ENCODE measurements at regions not wholly inside any gene's neighbourhood (a gene's known extent, or its start where the extent isn't known, plus 50 kb on each side); places are given as distances from the start of the nearest gene placed in this dataset.
"Not testable (repeated sequence)": the region's sequence is repeated elsewhere in the genome, so short reads cannot be mapped to it uniquely, and the experiment has no call there.

DNA sequence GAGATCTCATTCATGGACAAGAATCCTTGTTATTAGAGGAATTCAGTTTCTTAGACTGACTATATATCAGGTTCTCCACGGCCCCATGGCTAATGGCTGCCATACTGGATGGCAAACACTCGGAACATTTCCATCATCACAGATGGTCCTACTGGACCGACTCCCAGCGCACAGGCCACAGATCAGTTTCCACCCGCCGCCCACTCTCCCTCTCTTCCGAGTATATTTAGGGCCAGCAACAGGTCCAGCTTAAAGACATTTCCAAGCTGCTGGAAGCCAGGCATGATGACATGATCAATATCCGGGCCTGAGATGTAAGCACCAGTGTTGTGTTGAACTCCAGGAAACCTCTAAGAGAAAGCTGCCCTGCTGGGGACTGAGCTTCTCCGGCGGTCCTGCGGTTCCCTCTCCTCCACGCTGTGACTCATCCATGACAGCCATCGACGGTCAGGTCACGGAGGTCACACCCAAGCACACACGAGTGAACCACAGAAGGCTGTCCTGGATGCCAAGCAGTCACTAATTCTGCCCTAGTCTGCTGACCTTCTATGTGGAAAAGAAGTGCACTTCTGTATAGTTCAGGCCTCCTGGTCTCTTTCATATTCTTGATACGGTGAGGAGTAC lies 64.4 kb upstream of the LPCAT1 start:
- DNase-seq (ENCODE audit: low spot score), result not testable (repeated sequence)

DNA sequence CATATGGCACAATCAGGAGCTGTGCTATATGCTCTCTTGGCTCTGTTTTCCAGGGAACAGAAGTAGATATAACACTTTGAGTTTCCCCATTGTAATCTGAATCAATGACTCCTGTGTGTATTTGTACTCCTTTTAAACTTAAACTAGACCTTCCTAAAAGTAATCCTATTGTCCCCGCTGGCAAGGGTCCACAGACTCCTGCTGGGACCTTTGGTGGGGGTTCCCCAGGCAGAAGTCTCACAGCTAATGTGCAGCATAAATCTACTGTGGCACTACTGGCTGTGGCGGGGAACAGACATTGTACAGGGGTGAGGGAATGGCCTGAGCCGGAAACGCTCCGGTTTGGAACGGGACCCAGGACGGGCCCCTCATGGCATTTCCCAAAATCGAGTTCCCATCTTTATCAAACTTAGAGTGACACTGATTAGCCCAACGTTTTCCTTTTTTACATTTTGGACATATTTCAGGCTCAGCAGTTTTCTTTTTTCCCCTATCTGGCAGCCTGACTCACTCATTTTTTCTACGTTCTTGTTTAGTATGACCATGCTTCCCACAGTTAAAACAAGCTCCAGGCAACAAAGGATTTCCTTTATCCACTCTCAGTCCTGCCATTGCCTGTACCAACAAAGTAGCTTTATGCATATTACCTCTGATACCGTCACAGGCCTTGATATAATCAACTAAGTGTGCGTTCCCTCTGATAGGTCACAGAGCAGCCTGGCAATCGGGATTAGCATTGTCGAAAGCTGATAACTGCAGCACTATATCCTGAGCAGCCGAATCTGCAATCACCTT lies 59.5 kb upstream of the LPCAT1 start:
- not testable (repeated sequence) for DNase-seq (ENCODE audit: low spot score)

- DNase-seq (ENCODE audit: low spot score), result not testable (repeated sequence)
Measured at GRCh38 chr5:1579389-1579788, 55.6 kb upstream of the LPCAT1 start.

DNA sequence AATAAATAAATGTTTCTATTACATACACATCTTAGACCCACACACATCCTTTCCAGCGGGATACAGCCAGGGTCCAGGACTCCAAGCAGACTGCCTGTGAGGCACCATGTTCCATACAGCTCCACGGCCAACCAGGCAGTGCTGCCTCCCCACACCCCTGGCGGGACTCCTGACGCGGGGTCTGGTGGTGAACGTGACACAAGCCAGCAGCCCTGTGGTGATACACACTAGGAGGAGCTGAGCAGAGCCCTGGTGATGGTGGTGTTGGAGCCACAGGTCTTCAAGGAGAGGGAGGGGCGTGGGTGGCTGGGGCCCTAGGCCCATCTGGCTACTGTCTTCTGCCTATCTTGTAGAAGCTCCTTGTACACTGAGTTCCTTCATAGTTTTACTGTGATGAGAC lies 53.1 kb upstream of the LPCAT1 start:
- not testable (repeated sequence) for DNase-seq (ENCODE audit: low spot score)

DNA sequence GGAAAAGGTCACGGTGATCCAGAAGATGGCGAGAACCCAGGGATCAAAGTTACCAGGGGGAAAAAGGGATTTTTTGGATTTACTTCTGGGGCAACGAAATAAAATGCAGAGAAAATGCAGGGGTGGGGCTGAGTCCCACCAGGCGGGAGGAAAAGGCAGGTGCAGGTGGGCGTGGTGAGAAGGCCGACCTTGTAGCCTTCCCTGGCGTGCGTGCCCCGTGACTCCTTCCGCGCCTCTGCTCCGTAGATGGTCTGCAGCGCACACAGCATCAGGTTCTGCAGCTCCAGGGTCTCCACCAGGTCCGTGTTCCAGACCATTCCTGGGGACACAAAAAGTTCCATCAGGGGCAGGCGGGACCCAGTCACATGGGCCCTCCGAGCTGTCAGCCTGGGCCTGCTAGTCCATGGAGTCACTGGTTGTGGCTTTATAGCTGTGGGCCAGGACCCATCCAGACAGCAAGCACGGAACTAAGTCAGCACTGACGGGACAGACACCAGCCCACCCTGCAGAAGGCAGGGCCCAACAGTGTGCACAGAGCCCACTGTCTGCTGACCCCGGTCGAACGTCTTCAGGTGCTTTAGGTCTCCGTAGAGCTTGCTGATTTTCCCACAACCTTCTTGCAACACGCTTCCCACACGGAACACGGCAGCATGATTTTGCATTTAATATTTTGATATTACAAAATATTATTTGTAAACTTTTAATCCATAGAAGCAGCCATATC lies 52.4 kb upstream of the LPCAT1 start:
- not testable (repeated sequence) for DNase-seq (ENCODE audit: low spot score)

DNA sequence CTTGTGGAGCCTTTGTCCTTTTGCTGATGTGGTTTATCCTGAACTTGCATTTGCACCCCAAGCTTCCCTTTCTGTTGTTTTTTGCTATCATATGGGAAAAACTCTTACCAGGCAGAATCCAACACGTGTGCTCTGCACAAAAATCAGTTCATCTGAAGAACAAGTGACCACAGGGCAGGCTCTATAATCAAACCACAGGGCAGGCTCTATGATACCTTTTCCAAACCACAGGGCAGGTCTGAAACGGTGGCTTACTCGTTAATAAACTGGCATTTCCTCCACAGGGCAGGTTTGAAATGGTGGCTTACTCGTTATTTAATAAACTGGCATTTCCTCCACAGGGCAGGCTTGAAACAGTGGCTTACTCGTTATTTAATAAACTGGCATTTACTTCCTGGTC lies 51.7 kb upstream of the LPCAT1 start:
- DNase-seq (ENCODE audit: low spot score), result not testable (repeated sequence)

GRCh38 chr5:1574023-1574318 lies 50.2 kb upstream of the LPCAT1 start:
- DNase-seq (ENCODE audit: low spot score), result not testable (repeated sequence)

DNA sequence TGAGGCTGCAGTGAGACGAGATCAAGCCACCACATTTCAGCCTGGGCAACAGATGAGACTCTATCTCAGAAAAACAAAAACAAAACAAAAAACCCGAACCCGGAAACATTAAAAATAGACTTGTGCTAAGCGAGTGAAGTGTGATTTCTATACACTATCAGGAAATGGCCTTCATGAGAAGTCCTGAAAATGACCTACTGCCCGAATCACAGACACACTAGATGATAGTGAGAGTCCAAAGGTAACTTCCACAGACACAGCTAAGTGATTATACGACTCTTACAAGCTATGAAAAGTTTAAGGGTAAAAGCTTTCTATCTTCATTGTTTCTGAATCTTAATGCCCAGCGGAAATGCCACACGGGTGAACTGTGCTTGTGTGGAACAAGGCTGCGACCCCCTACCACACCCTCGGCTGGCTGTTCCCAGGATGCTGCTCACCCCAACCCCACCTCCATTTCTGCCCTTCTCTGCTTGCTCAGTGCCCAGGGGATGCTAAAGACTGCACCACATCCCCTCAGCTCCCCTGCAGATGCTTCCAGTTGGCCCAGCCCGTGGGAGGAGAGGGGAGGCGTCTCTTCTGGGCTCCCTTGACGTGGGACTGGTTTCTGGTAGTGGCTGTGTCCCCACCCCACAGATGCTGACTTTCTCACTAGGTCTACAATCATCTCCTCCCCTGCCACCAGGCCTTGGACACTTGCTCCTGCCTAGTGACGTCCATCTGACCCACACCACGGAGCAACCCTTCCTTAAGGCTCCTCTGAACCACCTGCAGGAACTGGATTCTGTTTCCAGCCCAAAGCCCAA lies 49.7 kb upstream of the LPCAT1 start:
- DNase-seq (ENCODE audit: low spot score), result not testable (repeated sequence)

Measured in ecto neural progenitor cell (in vitro differentiated cells).